ENCODE measurements at regions not wholly inside any gene's neighbourhood (a gene's known extent, or its start where the extent isn't known, plus 50 kb on each side); places are given as distances from the start of the nearest gene placed in this dataset.

DNA sequence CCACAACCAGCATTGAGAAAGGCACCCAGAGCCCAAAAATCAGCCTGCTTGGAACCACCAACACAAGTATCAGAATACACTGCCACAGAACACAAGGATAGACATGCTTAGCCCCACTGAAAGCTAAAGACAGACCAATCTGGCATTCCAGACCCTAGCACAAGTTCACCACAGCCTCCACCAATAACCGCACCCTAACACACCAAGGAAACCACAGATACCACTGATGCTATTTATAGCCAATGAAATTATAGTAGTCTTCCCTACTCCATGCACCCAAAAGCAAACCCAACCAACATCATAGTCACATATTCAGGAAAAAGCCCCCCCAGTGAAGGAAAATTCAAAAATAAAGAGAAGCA is 83.9 kb upstream of the STT3B start:
- Mint-ChIP-seq H3K36me3 (ENCODE audit: low read depth) (no peaks in the 10 kb centered on the region), H3K4me1 (peaks cover 5% of the 10 kb centered on the region; the same call in 1 of the 3 replicates), H3K27me3 (ENCODE audit: insufficient read depth, low read depth, poor library complexity) (peaks cover 7% of the 10 kb centered on the region), H3K4me3 (no peak overlapping the region), H3K9me3 (no peaks in the 10 kb centered on the region), H3K27ac (no peak overlapping the region)
- Histone ChIP-seq H3K4me1 (ENCODE audit: insufficient read depth) (no peaks in the 10 kb centered on the region), H3K27ac (ENCODE audit: low read depth) (no peak overlapping the region), H3K4me2 (no peak overlapping the region), H3F3A (replicated peaks; ENCODE audit: low read depth) (no peaks in the 10 kb centered on the region), H3K79me2 (replicated peaks; ENCODE audit: insufficient read depth) (no peaks in the 10 kb centered on the region), H2AFZ (no peak overlapping the region; the same call in 1 of the 2 replicates), H3K27me3 (ENCODE audit: insufficient read depth) (no peaks in the 10 kb centered on the region), H3K9me2 (ENCODE audit: insufficient read depth) (0 out of 2 replicates have a peak, but pooled peaks cover 8% of the 10 kb centered on the region), H4K20me1 (replicated peaks; ENCODE audit: insufficient read depth) (no peaks in the 10 kb centered on the region), H3K36me3 (ENCODE audit: insufficient read depth) (no peaks in the 10 kb centered on the region), H3K4me3 (no peak overlapping the region)
- DNase-seq (ENCODE audit: low spot score), result no peak
- no peak for ATAC-seq
- TF ChIP-seq POLR2AphosphoS5 (IDR thresholded peaks at IDR 0.05; ENCODE audit: low read depth), result no peak

DNA sequence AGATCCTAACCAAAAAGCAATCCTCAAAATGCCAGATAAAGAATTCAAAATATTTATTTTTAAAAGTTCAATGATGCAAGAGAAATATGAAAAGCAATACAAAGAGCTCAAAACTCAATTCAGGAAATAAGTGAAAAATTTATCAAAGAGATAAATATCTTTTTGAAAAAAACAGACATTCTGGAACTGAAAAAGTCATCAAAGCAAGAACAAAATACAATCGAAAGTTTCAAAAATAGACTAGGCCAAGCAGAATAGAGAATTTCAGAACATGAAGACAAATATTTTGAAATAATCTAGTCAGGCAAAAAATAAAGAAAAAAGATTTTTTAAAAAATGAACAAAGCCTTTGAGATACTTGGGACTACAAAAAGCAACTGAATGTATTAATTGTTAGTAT is 83.4 kb upstream of the STT3B start:
- Histone ChIP-seq H3K4me2 (no peak overlapping the region), H3K9me2 (ENCODE audit: insufficient read depth) (0 out of 2 replicates have a peak, but pooled peaks cover 8% of the 10 kb centered on the region), H3K4me3 (no peak overlapping the region), H3F3A (replicated peaks; ENCODE audit: low read depth) (no peaks in the 10 kb centered on the region), H3K27ac (ENCODE audit: low read depth) (no peak overlapping the region), H3K27me3 (ENCODE audit: insufficient read depth) (no peaks in the 10 kb centered on the region), H3K4me1 (ENCODE audit: insufficient read depth) (no peaks in the 10 kb centered on the region), H3K36me3 (ENCODE audit: insufficient read depth) (no peaks in the 10 kb centered on the region), H3K79me2 (replicated peaks; ENCODE audit: insufficient read depth) (no peaks in the 10 kb centered on the region), H2AFZ (no peak overlapping the region), H4K20me1 (replicated peaks; ENCODE audit: insufficient read depth) (no peaks in the 10 kb centered on the region)
- DNase-seq (ENCODE audit: low spot score), result no peak
- no peak for ATAC-seq
- H3K4me3 Mint-ChIP-seq, result no peak overlapping the region
- no peaks in the 10 kb centered on the region for H3K36me3 Mint-ChIP-seq (ENCODE audit: low read depth)
- TF ChIP-seq EZH2 (IDR thresholded peaks at IDR 0.05; ENCODE audit: low read depth, unreplicated experiment) (no peak), ZNF331 (CRISPR knock-in tag; IDR thresholded peaks at IDR 0.05; ENCODE audit: low read depth) (no peak), STAT1 (IDR thresholded peaks at IDR 0.05; ENCODE audit: unreplicated experiment) (no peak), EZH2phosphoT487 (IDR thresholded peaks at IDR 0.05; ENCODE audit: unreplicated experiment) (no peak), CREB1 (CRISPR knock-in tag; IDR thresholded peaks at IDR 0.05; ENCODE audit: low read depth) (no peak)
- TF ChIP-seq, protein P1, sequence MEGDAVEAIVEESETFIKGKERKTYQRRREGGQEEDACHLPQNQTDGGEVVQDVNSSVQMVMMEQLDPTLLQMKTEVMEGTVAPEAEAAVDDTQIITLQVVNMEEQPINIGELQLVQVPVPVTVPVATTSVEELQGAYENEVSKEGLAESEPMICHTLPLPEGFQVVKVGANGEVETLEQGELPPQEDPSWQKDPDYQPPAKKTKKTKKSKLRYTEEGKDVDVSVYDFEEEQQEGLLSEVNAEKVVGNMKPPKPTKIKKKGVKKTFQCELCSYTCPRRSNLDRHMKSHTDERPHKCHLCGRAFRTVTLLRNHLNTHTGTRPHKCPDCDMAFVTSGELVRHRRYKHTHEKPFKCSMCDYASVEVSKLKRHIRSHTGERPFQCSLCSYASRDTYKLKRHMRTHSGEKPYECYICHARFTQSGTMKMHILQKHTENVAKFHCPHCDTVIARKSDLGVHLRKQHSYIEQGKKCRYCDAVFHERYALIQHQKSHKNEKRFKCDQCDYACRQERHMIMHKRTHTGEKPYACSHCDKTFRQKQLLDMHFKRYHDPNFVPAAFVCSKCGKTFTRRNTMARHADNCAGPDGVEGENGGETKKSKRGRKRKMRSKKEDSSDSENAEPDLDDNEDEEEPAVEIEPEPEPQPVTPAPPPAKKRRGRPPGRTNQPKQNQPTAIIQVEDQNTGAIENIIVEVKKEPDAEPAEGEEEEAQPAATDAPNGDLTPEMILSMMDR (conservative IDR thresholded peaks at IDR 0.05; ENCODE audit: low read depth in 2 of 2), result no peak
- H3K9me3 Mint-ChIP-seq, result no peaks in the 10 kb centered on the region
- peaks cover 7% of the 10 kb centered on the region for H3K27me3 Mint-ChIP-seq (ENCODE audit: insufficient read depth, low read depth, poor library complexity)
- peaks cover 4% of the 10 kb centered on the region; the same call in 1 of the 3 replicates for H3K4me1 Mint-ChIP-seq
- H3K27ac Mint-ChIP-seq, result no peak overlapping the region

DNA sequence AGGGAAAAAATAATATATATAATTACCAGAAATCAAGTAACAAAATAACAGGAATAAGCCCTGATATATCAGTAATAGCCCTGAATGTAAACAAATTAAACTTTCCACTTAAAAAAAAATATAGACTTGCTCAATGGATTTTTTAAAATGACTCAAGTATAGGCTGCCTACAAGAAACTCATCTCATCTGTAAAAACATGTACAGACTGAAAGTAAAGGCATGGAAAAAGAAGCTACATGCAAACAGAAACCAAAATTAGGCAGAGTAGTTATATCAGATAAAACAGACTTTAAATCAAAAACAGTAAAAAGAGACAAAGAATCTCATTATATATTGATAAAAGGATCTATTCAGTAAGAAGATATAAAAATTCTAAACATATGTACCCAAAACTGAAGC is 82.4 kb upstream of the STT3B start:
- no peak for DNase-seq (ENCODE audit: low spot score)
- Histone ChIP-seq H3F3A (replicated peaks; ENCODE audit: low read depth) (no peaks in the 10 kb centered on the region), H4K20me1 (replicated peaks; ENCODE audit: insufficient read depth) (no peaks in the 10 kb centered on the region), H3K27me3 (ENCODE audit: insufficient read depth) (no peaks in the 10 kb centered on the region), H3K4me2 (no peak overlapping the region), H3K4me3 (no peak overlapping the region), H2AFZ (no peak overlapping the region), H3K9me2 (ENCODE audit: insufficient read depth) (0 out of 2 replicates have a peak, but pooled peaks cover 10% of the 10 kb centered on the region), H3K27ac (ENCODE audit: low read depth) (no peak overlapping the region), H3K4me1 (ENCODE audit: insufficient read depth) (no peaks in the 10 kb centered on the region), H3K36me3 (ENCODE audit: insufficient read depth) (no peaks in the 10 kb centered on the region), H3K79me2 (replicated peaks; ENCODE audit: insufficient read depth) (no peaks in the 10 kb centered on the region)
- Mint-ChIP-seq H3K27me3 (ENCODE audit: insufficient read depth, low read depth, poor library complexity) (peaks cover 7% of the 10 kb centered on the region), H3K36me3 (ENCODE audit: low read depth) (no peaks in the 10 kb centered on the region), H3K4me1 (no peaks in the 10 kb centered on the region), H3K27ac (no peak overlapping the region), H3K9me3 (no peaks in the 10 kb centered on the region), H3K4me3 (no peak overlapping the region)
- TF ChIP-seq EZH2 (IDR thresholded peaks at IDR 0.05; ENCODE audit: low read depth, unreplicated experiment), result no peak
- no peak for ATAC-seq
